CD8-positive, alpha-beta memory T cell (primary cell): ENCODE measurements at regions not wholly inside any gene's neighbourhood (a gene's known extent, or its start where the extent isn't known, plus 50 kb on each side); places are given as distances from the start of the nearest gene placed in this dataset.

Experiments used
- CTCF ChIA-PET: fragments of 350-600 bp; sonication (Branson Sonifier 250); formaldehyde crosslinking; loops from one replicate; lab custom pipeline; 2021; ENCODE audit warnings: antibody characterized with exemption; lab: Charles Lee
- POLR2A ChIA-PET: fragments of 350-600 bp; sonication (Branson Sonifier 250); formaldehyde crosslinking; loops from one replicate; lab custom pipeline; 2021; ENCODE audit warnings: antibody characterized with exemption; lab: Charles Lee
- DNase-seq, 5 donors: peaks; one replicate each; pipeline versions ENCODE4 v3.0.0 to v3.0.0-alpha.2; 2020 to 2022; ENCODE audit warnings: mixed read lengths in 1 of 5
- H3K27ac ChIP-seq: one replicate; pipeline ENCODE4 v1.7.0; 2013; ENCODE audit warnings: low read depth, mild to moderate bottlenecking, low read length, moderate library complexity
- H3K27me3 ChIP-seq: 2 replicates; pipeline ENCODE4 v1.7.0; 2013; ENCODE audit warnings: low read length, mild to moderate bottlenecking; ENCODE audit not compliant: insufficient read depth, poor library complexity, severe bottlenecking
- H3K36me3 ChIP-seq: 2 replicates; pipeline ENCODE4 v1.7.0; 2013; ENCODE audit warnings: mild to moderate bottlenecking, low read length, moderate library complexity; ENCODE audit not compliant: insufficient read depth
- H3K4me1 ChIP-seq: 2 replicates; pipeline ENCODE4 v1.7.0; 2013; ENCODE audit warnings: mild to moderate bottlenecking, low read length, moderate library complexity; ENCODE audit not compliant: insufficient read depth
- H3K4me3 ChIP-seq: 2 replicates; pipeline ENCODE4 v1.7.0; 2013; ENCODE audit warnings: mild to moderate bottlenecking, low read length
- H3K9me3 ChIP-seq: 2 replicates; pipeline ENCODE4 v1.7.0; 2013; ENCODE audit warnings: mild to moderate bottlenecking, low read length
- H3K27ac Mint-ChIP-seq, 8 donors: one replicate each; pipeline ENCODE4 v1.8.0; 2020 to 2021; ENCODE audit warnings: mixed read lengths in 8 of 8, mild to moderate bottlenecking in 6 of 8, inconsistent platforms in 3 of 8, moderate library complexity in 3 of 8
- H3K27me3 Mint-ChIP-seq, 2 donors: one replicate each; pipeline ENCODE4 v1.8.0; 2020 to 2021; ENCODE audit warnings: mixed read lengths in 2 of 2, mild to moderate bottlenecking in 1 of 2, moderate library complexity in 1 of 2
- H3K36me3 Mint-ChIP-seq, 3 donors: one replicate each; pipeline ENCODE4 v1.8.0; 2020 to 2021; ENCODE audit warnings: mixed read lengths in 3 of 3, inconsistent platforms in 1 of 3, mild to moderate bottlenecking in 1 of 3
- H3K4me1 Mint-ChIP-seq, 3 donors: one replicate each; pipeline ENCODE4 v1.8.0; 2020 to 2021; ENCODE audit warnings: mixed read lengths in 3 of 3, inconsistent platforms in 1 of 3, mild to moderate bottlenecking in 1 of 3
- H3K4me3 Mint-ChIP-seq, 7 donors: one replicate each; pipeline ENCODE4 v1.8.0; 2020 to 2021; ENCODE audit warnings: mixed read lengths in 7 of 7, mild to moderate bottlenecking in 6 of 7, moderate library complexity in 4 of 7, inconsistent platforms in 2 of 7
- H3K9me3 Mint-ChIP-seq, 5 donors: one replicate each; pipeline ENCODE4 v1.8.0; 2020 to 2022; ENCODE audit warnings: mixed read lengths in 5 of 5, mild to moderate bottlenecking in 3 of 5, moderate library complexity in 2 of 5, inconsistent platforms in 1 of 5

GRCh38 chr5:156103155-156103885, 223.6 kb upstream of the SGCD start:
- Mint-ChIP-seq H3K9me3 (no peaks in the 10 kb centered on the region), H3K36me3 (no peaks in the 10 kb centered on the region), H3K4me1 (no peaks in the 10 kb centered on the region), H3K27me3 (peaks cover 0 to 2% of the 10 kb centered on the region in 2 donors), H3K27ac (no peak overlapping the region), H3K4me3 (no peak overlapping the region)
- DNase-seq: no peak
- Histone ChIP-seq H3K4me1 (no peaks in the 10 kb centered on the region), H3K9me3 (no peaks in the 10 kb centered on the region), H3K27me3 (no peaks in the 10 kb centered on the region), H3K4me3 (no peak overlapping the region), H3K36me3 (no peaks in the 10 kb centered on the region), H3K27ac (no peak overlapping the region)
- ChIA-PET CTCF (no interaction called here), POLR2A (no interaction called here)

- Mint-ChIP-seq H3K4me3 (no peak overlapping the region), H3K27ac (no peak overlapping the region)
- CTCF ChIA-PET: no interaction called here
These were observed 217.5 kb upstream of the SGCD start for GRCh38 chr5:156109317-156110023.

GRCh38 chr5:156119692-156120091, 207.3 kb upstream of the SGCD start:
- no peaks in the 10 kb centered on the region for H3K36me3 Mint-ChIP-seq

More at GRCh38 chr5:156109317-156110023, 217.5 kb upstream of the SGCD start:
- no peaks in the 10 kb centered on the region for H3K4me1 Mint-ChIP-seq
- H3K9me3 Mint-ChIP-seq: peaks cover 0 to 2% (median 0%) of the 10 kb centered on the region in 5 donors
- H3K36me3 Mint-ChIP-seq: no peaks in the 10 kb centered on the region
- DNase-seq: no peak
- peaks cover 0 to 1% of the 10 kb centered on the region in 2 donors for H3K27me3 Mint-ChIP-seq
- Histone ChIP-seq H3K4me3 (no peak overlapping the region), H3K27ac (no peak overlapping the region), H3K4me1 (no peaks in the 10 kb centered on the region), H3K27me3 (no peaks in the 10 kb centered on the region), H3K9me3 (no peaks in the 10 kb centered on the region), H3K36me3 (no peaks in the 10 kb centered on the region)
- POLR2A ChIA-PET: no interaction called here

GRCh38 chr5:156120777-156121176, 206.2 kb upstream of the SGCD start:
- Mint-ChIP-seq H3K4me3 (no peak overlapping the region), H3K27me3 (peaks cover 17 to 21% of the 10 kb centered on the region in 2 donors), H3K27ac (peak overlapping the region in 1 of 8 donors; percentile 16), H3K4me1 (no peaks in the 10 kb centered on the region), H3K9me3 (no peaks in the 10 kb centered on the region), H3K36me3 (no peaks in the 10 kb centered on the region)
- ChIA-PET CTCF (no interaction called here), POLR2A (no interaction called here)
- Histone ChIP-seq H3K27ac (no peak overlapping the region), H3K36me3 (no peaks in the 10 kb centered on the region), H3K4me1 (no peaks in the 10 kb centered on the region), H3K27me3 (no peaks in the 10 kb centered on the region), H3K4me3 (no peak overlapping the region), H3K9me3 (no peaks in the 10 kb centered on the region)
- DNase-seq: no peak

More at GRCh38 chr5:156119692-156120091, 207.3 kb upstream of the SGCD start:
- POLR2A ChIA-PET: no interaction called here
- DNase-seq: no peak
- Mint-ChIP-seq H3K9me3 (no peaks in the 10 kb centered on the region), H3K27ac (peak overlapping the region in 1 of 8 donors; percentile 45), H3K4me1 (no peaks in the 10 kb centered on the region), H3K27me3 (peaks cover 17 to 21% of the 10 kb centered on the region in 2 donors), H3K4me3 (no peak overlapping the region)
- CTCF ChIA-PET: no interaction called here
- no peaks in the 10 kb centered on the region for H3K4me1 ChIP-seq
- no peak overlapping the region for H3K4me3 ChIP-seq
- no peaks in the 10 kb centered on the region for H3K9me3 ChIP-seq
- no peaks in the 10 kb centered on the region for H3K36me3 ChIP-seq
- no peaks in the 10 kb centered on the region for H3K27me3 ChIP-seq
- H3K27ac ChIP-seq: no peak overlapping the region

- Histone ChIP-seq H3K4me1 (no peaks in the 10 kb centered on the region), H3K4me3 (no peak overlapping the region), H3K36me3 (no peaks in the 10 kb centered on the region), H3K9me3 (no peaks in the 10 kb centered on the region), H3K27ac (no peak overlapping the region), H3K27me3 (no peaks in the 10 kb centered on the region)
- H3K36me3 Mint-ChIP-seq: no peaks in the 10 kb centered on the region
- ChIA-PET CTCF (no interaction called here), POLR2A (no interaction called here)
- no peaks in the 10 kb centered on the region for H3K9me3 Mint-ChIP-seq
- peaks cover 17 to 21% of the 10 kb centered on the region in 2 donors for H3K27me3 Mint-ChIP-seq
- no peaks in the 10 kb centered on the region for H3K4me1 Mint-ChIP-seq
- no peak overlapping the region for H3K4me3 Mint-ChIP-seq
- no peak for DNase-seq
- no peak overlapping the region for H3K27ac Mint-ChIP-seq
These were observed 205.7 kb upstream of the SGCD start for GRCh38 chr5:156121234-156121633.

GRCh38 chr5:156121882-156122281, 205.1 kb upstream of the SGCD start:
- H3K36me3 Mint-ChIP-seq: no peaks in the 10 kb centered on the region
- H3K4me1 ChIP-seq: no peaks in the 10 kb centered on the region
- no peak overlapping the region for H3K4me3 ChIP-seq
- no peak for DNase-seq
- peaks cover 17 to 18% of the 10 kb centered on the region in 2 donors for H3K27me3 Mint-ChIP-seq
- POLR2A ChIA-PET: no interaction called here
- H3K4me1 Mint-ChIP-seq: no peaks in the 10 kb centered on the region
- no peak overlapping the region for H3K4me3 Mint-ChIP-seq
- CTCF ChIA-PET: no interaction called here
- H3K9me3 Mint-ChIP-seq: no peaks in the 10 kb centered on the region
- H3K36me3 ChIP-seq: no peaks in the 10 kb centered on the region
- H3K27ac Mint-ChIP-seq: no peak overlapping the region
- H3K27ac ChIP-seq: no peak overlapping the region
- H3K9me3 ChIP-seq: no peaks in the 10 kb centered on the region
- no peaks in the 10 kb centered on the region for H3K27me3 ChIP-seq

- Mint-ChIP-seq H3K36me3 (no peaks in the 10 kb centered on the region), H3K9me3 (no peaks in the 10 kb centered on the region), H3K4me1 (no peaks in the 10 kb centered on the region), H3K27ac (no peak overlapping the region), H3K4me3 (no peak overlapping the region), H3K27me3 (peaks cover 5 to 8% of the 10 kb centered on the region in 2 donors)
- POLR2A ChIA-PET: no interaction called here
- Histone ChIP-seq H3K27me3 (no peaks in the 10 kb centered on the region), H3K27ac (no peak overlapping the region), H3K36me3 (no peaks in the 10 kb centered on the region), H3K4me1 (no peaks in the 10 kb centered on the region), H3K4me3 (no peak overlapping the region), H3K9me3 (no peaks in the 10 kb centered on the region)
- DNase-seq: no peak
- CTCF ChIA-PET: no interaction called here
These were observed 202.3 kb upstream of the SGCD start for GRCh38 chr5:156124708-156125107.

- no peak for DNase-seq
These were observed 201.8 kb upstream of the SGCD start for GRCh38 chr5:156125118-156125517.

More at GRCh38 chr5:156125118-156125517, 201.8 kb upstream of the SGCD start:
- Histone ChIP-seq H3K36me3 (no peaks in the 10 kb centered on the region), H3K4me1 (no peaks in the 10 kb centered on the region), H3K27ac (no peak overlapping the region), H3K27me3 (no peaks in the 10 kb centered on the region), H3K9me3 (no peaks in the 10 kb centered on the region), H3K4me3 (no peak overlapping the region)
- H3K4me1 Mint-ChIP-seq: no peaks in the 10 kb centered on the region
- H3K4me3 Mint-ChIP-seq: no peak overlapping the region
- no peak overlapping the region for H3K27ac Mint-ChIP-seq
- H3K36me3 Mint-ChIP-seq: no peaks in the 10 kb centered on the region
- ChIA-PET CTCF (no interaction called here), POLR2A (no interaction called here)
- peaks cover 2 to 4% of the 10 kb centered on the region in 2 donors for H3K27me3 Mint-ChIP-seq
- H3K9me3 Mint-ChIP-seq: no peaks in the 10 kb centered on the region
